PC-3 (cell line): ENCODE measurements at regions not wholly inside any gene's neighbourhood (a gene's known extent, or its start where the extent isn't known, plus 50 kb on each side); places are given as distances from the start of the nearest gene placed in this dataset.

Experiments
- ATAC-seq: fragments of 200-7000 bp; cut with Tn5 transposase; 2 replicates; pipeline ENCODE4 v1.9.1; 2020; ENCODE audit warnings: mild to moderate bottlenecking, moderate library complexity
- BruUV-seq: library from RNA; stranded (reverse); fragments of 400-500 nt; replicated peaks from 2 replicates; lab custom pipeline; 2021; lab: Mats Ljungman, UMichigan
- CTCF ChIA-PET: fragments of 300-600 bp; sonication (Branson Sonifier 250); formaldehyde crosslinking; loops from one replicate; lab custom pipeline; 2022; ENCODE audit warnings: antibody characterized with exemption; lab: Charles Lee
- POLR2A ChIA-PET: fragments of 300-600 bp; sonication (Branson Sonifier 250); formaldehyde crosslinking; loops from one replicate; lab custom pipeline; 2022; ENCODE audit warnings: antibody characterized with exemption; ENCODE audit not compliant: unreplicated experiment; lab: Charles Lee
- DNase-seq: peaks from one replicate; pipeline ENCODE4 v3.0.0-alpha.2; 2015
- H2AFZ ChIP-seq: fragments of 300-600 bp; sonication (generic); 2 replicates; pipeline ENCODE4 v1.6.0; 2016; ENCODE audit warnings: antibody characterized with exemption, low read length
- H3F3A ChIP-seq: fragments of 300-600 bp; sonication (generic); one replicate; pipeline ENCODE4 v1.6.0; 2017; ENCODE audit warnings: antibody characterized with exemption, low read length, control low read depth, mild to moderate bottlenecking; ENCODE audit not compliant: unreplicated experiment
- H3K27ac ChIP-seq: fragments of 300-600 bp; sonication (generic); 2 replicates; pipeline ENCODE4 v1.5.1; 2016; ENCODE audit warnings: mild to moderate bottlenecking, low read length
- H3K27me3 ChIP-seq: fragments of 300-600 bp; sonication (generic); 2 replicates; pipeline ENCODE4 v1.6.1; 2016; ENCODE audit warnings: low read length, mixed read lengths
- H3K36me3 ChIP-seq: fragments of 300-600 bp; sonication (generic); 2 replicates; pipeline ENCODE4 v1.6.1; 2016; ENCODE audit warnings: low read depth, mixed run types, low read length, mixed read lengths
- H3K4me1 ChIP-seq: fragments of 300-600 bp; sonication (generic); 2 replicates; pipeline ENCODE4 v1.5.1; 2016; ENCODE audit warnings: low read length; ENCODE audit not compliant: insufficient read depth
- H3K4me2 ChIP-seq: fragments of 300-600 bp; sonication (generic); 2 replicates; pipeline ENCODE4 v1.6.0; 2016; ENCODE audit warnings: low read length
- H3K4me3 ChIP-seq: fragments of 300-600 bp; sonication (generic); 2 replicates; pipeline ENCODE4 v1.5.1; 2016; ENCODE audit warnings: mild to moderate bottlenecking, low read length, mixed read lengths
- H3K79me2 ChIP-seq: fragments of 300-600 bp; sonication (generic); 2 replicates; pipeline ENCODE4 v1.6.1; 2017; ENCODE audit warnings: low read length, mixed read lengths
- H3K9ac ChIP-seq: fragments of 300-600 bp; sonication (generic); 2 replicates; pipeline ENCODE4 v1.6.0; 2016; ENCODE audit warnings: mild to moderate bottlenecking, low read length
- H3K9me2 ChIP-seq: fragments of 300-600 bp; sonication (generic); replicated peaks from 2 replicates; pipeline ENCODE4 v1.6.1; 2016; ENCODE audit warnings: mixed run types, low read length, mixed read lengths
- H3K9me3 ChIP-seq: fragments of 300-600 bp; sonication (generic); 2 replicates; pipeline ENCODE4 v1.6.1; 2016; ENCODE audit warnings: low read length, mixed read lengths
- H4K20me1 ChIP-seq: fragments of 300-600 bp; sonication (generic); 2 replicates; pipeline ENCODE4 v1.6.1; 2016; ENCODE audit warnings: low read length, mixed read lengths
- CTCF ChIP-seq: fragments of 300-600 bp; sonication (generic); conservative IDR thresholded peaks from 2 replicates; pipeline ENCODE4 v1.5.1; 2017; ENCODE audit warnings: antibody characterized with exemption, low read depth, mild to moderate bottlenecking, low read length
- EZH2 ChIP-seq: fragments of 300-600 bp; sonication (generic); IDR thresholded peaks from one replicate; pipeline ENCODE4 v1.6.1; 2017; ENCODE audit warnings: antibody characterized with exemption, mild to moderate bottlenecking, low read length; ENCODE audit not compliant: unreplicated experiment
- EZH2phosphoT487 ChIP-seq: fragments of 300-600 bp; sonication (generic); IDR thresholded peaks from 2 replicates; pipeline ENCODE4 v1.6.1; 2018; ENCODE audit warnings: mild to moderate bottlenecking, antibody characterized with exemption, low read length, borderline replicate concordance
- intact Hi-C: fragments of 100-400 bp; cut with micrococcal nuclease; formaldehyde crosslinking; loops from 2 replicates; pipeline ENCODE4 v1.9.0; 2023

GRCh38 chr15:63450884-63451225 lies 53.5 kb upstream of the USP3 start:
- no peak overlapping the region for H2AFZ ChIP-seq
- H3K9me3 ChIP-seq, result no peaks in the 10 kb centered on the region
- H3K4me2 ChIP-seq, result no peak overlapping the region
- BruUV-seq, result no TSS peak
- no peaks in the 10 kb centered on the region for H3K9me2 ChIP-seq
- H3F3A ChIP-seq, result no peaks in the 10 kb centered on the region
- no peak overlapping the region for H3K4me3 ChIP-seq
- CTCF ChIA-PET, result no interaction called here
- DNase-seq (no peak), ATAC-seq (no peak)
- no peaks in the 10 kb centered on the region for H3K36me3 ChIP-seq
- H3K79me2 ChIP-seq, result no peaks in the 10 kb centered on the region
- no peaks in the 10 kb centered on the region for H3K27me3 ChIP-seq
- TF ChIP-seq EZH2 (no peak), CTCF (no peak)
- H3K27ac ChIP-seq, result no peak overlapping the region
- H4K20me1 ChIP-seq, result no peaks in the 10 kb centered on the region
- intact Hi-C loops, result no loop called here
- POLR2A ChIA-PET, result no interaction called here
- H3K9ac ChIP-seq, result no peak overlapping the region
- peaks cover 7% of the 10 kb centered on the region for H3K4me1 ChIP-seq

GRCh38 chr15:63451671-63452315 lies 52.6 kb upstream of the USP3 start:
- ATAC-seq (no peak), DNase-seq (no peak)
- H3K4me3 ChIP-seq, result no peak overlapping the region
- ChIA-PET CTCF (no interaction called here), POLR2A (no interaction called here)
- no peak overlapping the region for H3K9ac ChIP-seq
- BruUV-seq, result no TSS peak
- no peaks in the 10 kb centered on the region for H4K20me1 ChIP-seq
- H3K4me1 ChIP-seq, result peaks cover 7% of the 10 kb centered on the region
- H3K27ac ChIP-seq, result no peak overlapping the region
- H2AFZ ChIP-seq, result no peak overlapping the region
- H3K9me2 ChIP-seq, result no peaks in the 10 kb centered on the region
- H3K36me3 ChIP-seq, result no peaks in the 10 kb centered on the region
- no peaks in the 10 kb centered on the region for H3K79me2 ChIP-seq
- no peaks in the 10 kb centered on the region for H3K27me3 ChIP-seq
- H3F3A ChIP-seq, result no peaks in the 10 kb centered on the region
- TF ChIP-seq EZH2phosphoT487 (no peak), EZH2 (no peak), CTCF (no peak)
- H3K4me2 ChIP-seq, result no peak overlapping the region
- no peaks in the 10 kb centered on the region for H3K9me3 ChIP-seq
- intact Hi-C loops, result no loop called here

- intact Hi-C loops, result no loop called here
- peaks cover 7% of the 10 kb centered on the region for H3K4me1 ChIP-seq
- no peaks in the 10 kb centered on the region for H3K9me2 ChIP-seq
- H3K4me2 ChIP-seq, result no peak overlapping the region
- H3K79me2 ChIP-seq, result no peaks in the 10 kb centered on the region
- H3K27ac ChIP-seq, result no peak overlapping the region
- H3K9ac ChIP-seq, result no peak overlapping the region
- TF ChIP-seq CTCF (no peak), EZH2phosphoT487 (no peak), EZH2 (no peak)
- ATAC-seq (no peak), DNase-seq (no peak)
- no peaks in the 10 kb centered on the region for H3F3A ChIP-seq
- no peaks in the 10 kb centered on the region for H3K9me3 ChIP-seq
- no peak overlapping the region for H2AFZ ChIP-seq
- ChIA-PET POLR2A (no interaction called here), CTCF (no interaction called here)
- H3K36me3 ChIP-seq, result no peaks in the 10 kb centered on the region
- H3K4me3 ChIP-seq, result no peak overlapping the region
- no TSS peak for BruUV-seq
- H3K27me3 ChIP-seq, result no peaks in the 10 kb centered on the region
- H4K20me1 ChIP-seq, result no peaks in the 10 kb centered on the region
Measured at GRCh38 chr15:63452552-63453136, 51.7 kb upstream of the USP3 start.
